IMR-90 (cell line): ENCODE measurements at regions not wholly inside any gene's neighbourhood (a gene's known extent, or its start where the extent isn't known, plus 50 kb on each side); places are given as distances from the start of the nearest gene placed in this dataset.

ENCODE experiments used
- ATAC-seq: fragments of 200-7000 bp; cut with Tn5 transposase; 2 replicates; pipeline ENCODE4 v1.9.1; 2020; ENCODE audit warnings: low read depth, mild to moderate bottlenecking, moderate library complexity
- BruUV-seq: library from RNA; stranded (reverse); fragments of 400-500 nt; replicated peaks from 2 replicates; lab custom pipeline; 2021; lab: Mats Ljungman, UMichigan
- CTCF ChIA-PET: fragments of 300-600 bp; formaldehyde crosslinking; extraction: SDS; loops from one replicate; lab custom pipeline; 2021; ENCODE audit warnings: antibody characterized with exemption; lab: Yijun Ruan, JAX
- POLR2A ChIA-PET: fragments of 300-600 bp; sonication (Branson Sonifier 250); formaldehyde crosslinking; loops from one replicate; lab custom pipeline; 2022; ENCODE audit warnings: antibody characterized with exemption; ENCODE audit not compliant: unreplicated experiment; lab: Charles Lee
- DNase-seq: peaks from one replicate; pipeline ENCODE4 v3.0.0; 2013
- H2AFZ ChIP-seq: replicated peaks from 2 replicates; pipeline ENCODE3; 2013; ENCODE audit warnings: low read length, mild to moderate bottlenecking; ENCODE audit not compliant: poor library complexity
- H2AK5ac ChIP-seq: 2 replicates; pipeline ENCODE4 v1.6.1; 2013; ENCODE audit warnings: low read depth, low read length, inconsistent platforms
- H2AK9ac ChIP-seq: replicated peaks from 2 replicates; pipeline ENCODE3; 2013; ENCODE audit warnings: mild to moderate bottlenecking, low read depth, low read length, moderate library complexity; ENCODE audit not compliant: poor library complexity
- H2BK120ac ChIP-seq: 2 replicates; pipeline ENCODE4 v1.6.1; 2013; ENCODE audit warnings: low read depth, low read length, inconsistent platforms
- H2BK15ac ChIP-seq: 3 replicates; pipeline ENCODE4 v1.6.1; 2013; ENCODE audit warnings: low read depth, low read length, inconsistent platforms
- H2BK20ac ChIP-seq: 2 replicates; pipeline ENCODE4 v1.6.1; 2013; ENCODE audit warnings: low read depth, mild to moderate bottlenecking, inconsistent platforms, low read length, moderate library complexity
- H2BK5ac ChIP-seq: 2 replicates; pipeline ENCODE4 v1.6.1; 2013; ENCODE audit warnings: mild to moderate bottlenecking, low read depth, low read length, inconsistent platforms; ENCODE audit not compliant: poor library complexity, severe bottlenecking
- H3K14ac ChIP-seq: replicated peaks from 2 replicates; pipeline ENCODE4 v1.6.1; 2013; ENCODE audit warnings: low read depth, low read length, inconsistent platforms
- H3K18ac ChIP-seq: 2 replicates; pipeline ENCODE4 v1.6.1; 2013; ENCODE audit warnings: low read depth, low read length, control low read depth
- H3K23ac ChIP-seq: 2 replicates; pipeline ENCODE4 v1.6.1; 2013; ENCODE audit warnings: low read depth, low read length, inconsistent platforms
- H3K27ac ChIP-seq: 2 replicates; pipeline ENCODE4 v1.5.1; 2013; ENCODE audit warnings: mild to moderate bottlenecking, control low read depth, low read length; ENCODE audit not compliant: insufficient read depth
- H3K27me3 ChIP-seq: 2 replicates; pipeline ENCODE4 v1.6.1; 2013; ENCODE audit warnings: low read length; ENCODE audit not compliant: control insufficient read depth, insufficient read depth
- H3K36me3 ChIP-seq: 2 replicates; pipeline ENCODE4 v1.6.1; 2013; ENCODE audit warnings: low read length, mixed read lengths; ENCODE audit not compliant: control insufficient read depth, insufficient read depth
- H3K4ac ChIP-seq: 2 replicates; pipeline ENCODE4 v1.6.1; 2013; ENCODE audit warnings: low read depth, low read length, inconsistent platforms
- H3K4me1 ChIP-seq: 2 replicates; pipeline ENCODE4 v1.6.1; 2013; ENCODE audit warnings: low read length, mixed read lengths; ENCODE audit not compliant: control insufficient read depth, insufficient read depth
- H3K4me2 ChIP-seq: 2 replicates; pipeline ENCODE4 v1.6.1; 2013; ENCODE audit warnings: low read depth, mild to moderate bottlenecking, control low read depth, low read length, moderate library complexity
- H3K4me3 ChIP-seq: 2 replicates; pipeline ENCODE4 v1.5.1; 2013; ENCODE audit warnings: low read depth, mild to moderate bottlenecking, control low read depth, low read length, moderate library complexity; ENCODE audit not compliant: insufficient read depth
- H3K56ac ChIP-seq: 2 replicates; pipeline ENCODE4 v1.6.1; 2013; ENCODE audit warnings: low read length, inconsistent platforms; ENCODE audit not compliant: insufficient read depth; ENCODE audit errors: extremely low read depth
- H3K79me1 ChIP-seq, 2 experiments: 2 replicates each; pipeline ENCODE4 v1.6.1; 2013; ENCODE audit warnings: low read length in 2 of 2, inconsistent platforms in 1 of 2, low read depth in 1 of 2
- H3K9ac ChIP-seq: 2 replicates; pipeline ENCODE4 v1.6.1; 2013; ENCODE audit warnings: low read depth, low read length, control low read depth
- H3K9me1 ChIP-seq: 2 replicates; pipeline ENCODE4 v1.6.1; 2013; ENCODE audit warnings: low read length, inconsistent platforms; ENCODE audit not compliant: insufficient read depth
- H3K9me3 ChIP-seq: 2 replicates; pipeline ENCODE4 v1.6.1; 2013; ENCODE audit warnings: low read length; ENCODE audit not compliant: control insufficient read depth, insufficient read depth
- H4K20me1 ChIP-seq: 2 replicates; pipeline ENCODE4 v1.6.1; 2013; ENCODE audit warnings: low read length, inconsistent platforms; ENCODE audit not compliant: insufficient read depth
- H4K5ac ChIP-seq: 2 replicates; pipeline ENCODE4 v1.6.1; 2013; ENCODE audit warnings: mild to moderate bottlenecking, low read depth, low read length, control low read depth
- H4K8ac ChIP-seq, 2 experiments: 2 replicates each; pipeline ENCODE4 v1.6.1; 2013; ENCODE audit warnings: low read depth in 2 of 2, low read length in 2 of 2, control low read depth in 1 of 2, inconsistent platforms in 1 of 2
- H4K91ac ChIP-seq: 2 replicates; pipeline ENCODE4 v1.6.1; 2013; ENCODE audit warnings: low read depth, low read length, inconsistent platforms; ENCODE audit not compliant: insufficient read depth
- BHLHE40 ChIP-seq: fragments of 150-350 bp; IDR thresholded peaks from 2 replicates; pipeline ENCODE4 v1.6.1; 2016; ENCODE audit warnings: mild to moderate bottlenecking, low read depth, low read length
- CHD1 ChIP-seq: IDR thresholded peaks from 2 replicates; pipeline ENCODE4 v1.6.1; 2012; ENCODE audit warnings: low read depth, low read length, improper control_type of control experiment
- POLR2A ChIP-seq: IDR thresholded peaks from 2 replicates; pipeline ENCODE4 v1.6.1; 2012; ENCODE audit warnings: mild to moderate bottlenecking, low read depth, low read length
- SMC3 ChIP-seq: fragments of 150-350 bp; IDR thresholded peaks from 2 replicates; pipeline ENCODE4 v1.6.1; 2016; ENCODE audit warnings: low read depth, mild to moderate bottlenecking, antibody characterized with exemption, low read length, moderate library complexity
- dilution Hi-C: fragments of 300-500 bp; cut with HindIII; formaldehyde crosslinking; loops from one replicate; pipeline ENCODE4 v1.14.3; 2018; ENCODE audit warnings: low sequenced_read_pairs; ENCODE audit not compliant: unreplicated experiment
- in situ Hi-C: fragments of 300-500 bp; cut with MboI; formaldehyde crosslinking; loops from 3 replicates; pipeline ENCODE4 v1.14.3; 2019; ENCODE audit warnings: low sequenced_read_pairs, inconsistent platforms, mixed read lengths
- intact Hi-C: fragments of 100-400 bp; cut with micrococcal nuclease; formaldehyde crosslinking; loops from 2 replicates; pipeline ENCODE4 v1.10.0; 2022

DNA sequence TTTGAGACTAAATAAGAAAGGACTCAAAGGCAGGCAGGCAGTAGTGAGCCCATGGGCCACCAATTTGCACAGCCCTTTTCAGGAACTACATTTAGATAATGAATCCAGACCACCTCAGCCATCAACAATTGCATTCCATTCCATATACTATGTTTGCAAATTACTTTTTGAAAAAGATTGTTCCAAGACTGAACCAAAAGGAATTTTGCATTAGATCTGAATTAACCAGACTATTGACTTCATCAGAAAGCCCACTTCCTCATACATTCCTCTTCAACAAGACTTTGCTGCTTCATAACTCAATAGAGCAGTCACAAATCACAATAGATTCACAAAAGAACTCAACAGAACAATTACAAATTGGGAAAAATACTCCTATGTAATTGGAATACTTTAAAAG lies 229.1 kb downstream of the SIM1 start:
- in situ Hi-C loops = no loop called here
- H3K18ac ChIP-seq = no peak overlapping the region
- no peak for ATAC-seq
- TF ChIP-seq POLR2A (no peak), BHLHE40 (no peak), CHD1 (no peak), SMC3 (no peak)
- H2AFZ ChIP-seq = no peak overlapping the region
- no peak overlapping the region for H4K91ac ChIP-seq
- H3K9ac ChIP-seq = no peak overlapping the region
- H2AK5ac ChIP-seq = no peak overlapping the region
- no peaks in the 10 kb centered on the region for H3K36me3 ChIP-seq
- H3K79me1 ChIP-seq = no peaks in the 10 kb centered on the region
- H2BK5ac ChIP-seq = no peak overlapping the region
- H3K4me2 ChIP-seq = no peak overlapping the region
- H3K27me3 ChIP-seq = no peaks in the 10 kb centered on the region
- H4K5ac ChIP-seq = no peak overlapping the region
- no peak for DNase-seq
- no peak overlapping the region for H3K56ac ChIP-seq
- no peaks in the 10 kb centered on the region for H3K9me3 ChIP-seq
- no peak overlapping the region for H2BK120ac ChIP-seq
- no peak overlapping the region for H3K27ac ChIP-seq
- intact Hi-C loops = loop anchor here (10.0 kb wide), 1 partner anchor 121 kb away; no protein-coding TSS in a partner anchor
- dilution Hi-C loops = no loop called here
- H3K23ac ChIP-seq = no peak overlapping the region
- no peaks in the 10 kb centered on the region for H3K9me1 ChIP-seq
- BruUV-seq = no TSS peak
- no peak overlapping the region for H3K4me3 ChIP-seq
- H2BK15ac ChIP-seq = no peak overlapping the region
- no peak overlapping the region for H4K8ac ChIP-seq
- no peaks in the 10 kb centered on the region for H4K20me1 ChIP-seq
- H2BK20ac ChIP-seq = no peak overlapping the region
- H3K4ac ChIP-seq = no peak overlapping the region
- H2AK9ac ChIP-seq = no peak overlapping the region
- ChIA-PET POLR2A (no interaction called here), CTCF (no interaction called here)
- H3K14ac ChIP-seq = no peak overlapping the region
- H3K4me1 ChIP-seq = no peaks in the 10 kb centered on the region
